ENCODE measurements at regions not wholly inside any gene's neighbourhood (a gene's known extent, or its start where the extent isn't known, plus 50 kb on each side); places are given as distances from the start of the nearest gene placed in this dataset.
A peak's percentile ranks its signal among the peaks of the same experiment; 100 is the strongest.

DNA sequence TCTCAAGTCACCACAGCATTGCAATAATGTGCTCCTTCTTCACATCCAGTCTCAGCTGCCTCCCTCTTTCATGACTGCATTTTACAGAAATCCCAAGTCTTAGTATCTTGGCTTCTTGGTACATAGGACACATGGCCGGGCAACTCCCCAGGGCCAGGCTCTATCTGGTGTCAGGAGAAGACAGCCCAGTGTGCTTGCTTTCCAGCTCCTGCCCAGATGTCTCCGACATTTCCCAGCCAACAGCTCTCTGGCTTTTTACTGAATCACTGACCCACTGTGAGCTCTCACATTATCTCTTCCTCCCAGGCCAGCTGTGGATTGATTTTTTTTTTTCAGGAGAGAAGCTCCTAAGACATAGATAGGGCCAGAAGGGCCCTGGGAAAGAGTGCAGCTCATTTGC is 346.0 kb upstream of the C11orf87 start:
- Histone ChIP-seq H3K4me1 (ENCODE audit: control insufficient read depth, low read depth, low read length) (no peaks in the 10 kb centered on the region), H3K36me3 (ENCODE audit: control insufficient read depth, low read depth, low read length) (no peaks in the 10 kb centered on the region), H3K9ac (ENCODE audit: low read length) (no peak overlapping the region), H3K27ac (ENCODE audit: low read length) (no peak overlapping the region), H3K4me3 (ENCODE audit: low read length) (no peak overlapping the region), H3K27me3 (ENCODE audit: control insufficient read depth, insufficient read depth, low read length) (no peaks in the 10 kb centered on the region), H3K9me3 (ENCODE audit: control insufficient read depth, low read depth, low read length) (no peaks in the 10 kb centered on the region)

DNA sequence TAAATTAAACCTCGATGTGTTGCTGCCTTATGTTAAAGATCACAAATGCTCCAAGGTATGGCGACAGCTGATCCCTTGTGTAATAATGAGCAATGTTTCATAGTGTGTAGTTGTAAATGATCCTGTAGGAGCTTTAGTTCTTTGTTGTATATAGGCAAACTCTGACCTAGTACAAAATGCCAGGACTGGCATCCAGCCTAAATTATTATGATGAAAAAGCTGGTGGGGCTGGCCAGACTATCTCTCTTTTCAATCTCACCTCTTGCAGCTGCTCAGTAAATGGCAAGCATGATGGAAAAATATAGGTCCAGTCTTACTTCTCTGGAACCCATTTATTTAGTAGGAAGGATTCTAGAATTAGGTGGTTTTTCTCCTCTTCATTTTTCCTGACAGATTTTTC is 345.1 kb upstream of the C11orf87 start:
- Histone ChIP-seq H3K4me1 (ENCODE audit: control insufficient read depth, low read depth, low read length) (no peaks in the 10 kb centered on the region), H3K9ac (ENCODE audit: low read length) (no peak overlapping the region), H3K4me3 (ENCODE audit: low read length) (no peak overlapping the region), H3K9me3 (ENCODE audit: control insufficient read depth, low read depth, low read length) (no peaks in the 10 kb centered on the region), H3K36me3 (ENCODE audit: control insufficient read depth, low read depth, low read length) (no peaks in the 10 kb centered on the region), H3K27ac (ENCODE audit: low read length) (no peak overlapping the region), H3K27me3 (ENCODE audit: control insufficient read depth, insufficient read depth, low read length) (no peaks in the 10 kb centered on the region)

DNA sequence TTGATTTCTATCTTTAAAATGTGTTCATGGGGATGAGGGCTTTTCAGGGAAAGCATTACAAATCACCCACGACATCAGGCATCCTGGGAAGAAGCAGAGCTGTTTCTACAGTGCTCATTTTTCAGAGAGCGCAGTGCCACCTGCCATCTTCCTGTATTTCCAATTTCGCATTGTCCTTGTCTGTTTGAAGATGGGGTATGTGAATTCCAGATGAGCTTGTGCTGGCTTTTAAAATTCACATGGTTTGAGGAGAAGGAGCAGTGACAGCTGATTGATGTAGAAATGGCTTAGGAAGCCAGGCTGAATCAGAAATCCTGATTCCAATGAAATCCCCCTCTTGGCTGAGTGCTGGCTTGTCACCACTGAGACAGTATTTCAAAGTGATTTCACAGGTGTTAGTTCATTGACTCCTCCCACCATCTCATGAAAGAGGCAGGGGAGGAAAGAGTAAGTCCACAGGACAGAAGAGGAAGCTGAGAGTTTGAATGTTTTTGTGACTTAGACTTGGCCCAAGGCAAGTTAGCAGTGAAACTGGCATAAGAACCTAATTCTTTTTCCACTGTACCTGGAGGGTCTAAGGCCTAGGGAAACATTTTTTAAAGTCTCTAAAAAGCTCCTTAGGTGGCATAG is 344.6 kb upstream of the C11orf87 start:
- no peaks in the 10 kb centered on the region for H3K36me3 ChIP-seq (ENCODE audit: control insufficient read depth, low read depth, low read length)
- no peaks in the 10 kb centered on the region for H3K27me3 ChIP-seq (ENCODE audit: control insufficient read depth, insufficient read depth, low read length)
- no peak overlapping the region for H3K4me3 ChIP-seq (ENCODE audit: low read length)
- no peak overlapping the region for H3K27ac ChIP-seq (ENCODE audit: low read length)
- no peaks in the 10 kb centered on the region for H3K4me1 ChIP-seq (ENCODE audit: control insufficient read depth, low read depth, low read length)
- H3K9ac ChIP-seq (ENCODE audit: low read length): no peak overlapping the region
- no peaks in the 10 kb centered on the region for H3K9me3 ChIP-seq (ENCODE audit: control insufficient read depth, low read depth, low read length)

DNA sequence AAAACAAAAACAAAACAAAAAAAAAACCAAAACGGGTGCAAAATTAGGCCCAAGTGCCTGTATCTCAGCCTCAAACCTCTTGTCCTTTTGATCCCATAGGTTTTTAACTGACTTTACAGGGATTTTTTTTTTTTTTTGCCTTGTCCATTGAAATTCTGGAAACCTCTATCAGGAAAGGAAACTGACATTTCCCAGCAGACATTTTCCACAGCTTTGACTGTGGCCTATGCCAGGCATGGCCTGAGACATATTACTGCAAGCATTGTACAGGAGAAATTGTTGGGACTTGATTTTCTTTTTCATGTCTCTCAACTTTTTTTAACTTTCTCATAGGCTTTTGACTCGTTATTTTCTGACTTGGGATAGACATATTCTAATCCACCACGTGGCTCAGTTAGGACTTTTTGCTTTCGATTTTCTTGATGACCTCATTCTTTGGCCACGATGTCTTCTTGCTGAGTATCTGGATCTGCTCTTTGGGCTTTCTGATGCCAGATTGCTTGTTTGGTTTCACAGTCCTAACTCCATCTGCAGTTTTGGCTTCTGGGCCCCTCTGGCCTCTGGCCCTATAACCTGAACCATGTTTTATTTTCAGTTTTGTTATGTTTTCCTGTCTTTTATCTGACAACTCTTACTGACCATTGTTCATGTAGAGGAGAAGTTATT is 336.1 kb upstream of the C11orf87 start:
- H3K27ac ChIP-seq (ENCODE audit: low read length): no peak overlapping the region
- H3K4me3 ChIP-seq (ENCODE audit: low read length): no peak overlapping the region
- no peaks in the 10 kb centered on the region for H3K9me3 ChIP-seq (ENCODE audit: control insufficient read depth, low read depth, low read length)
- H3K27me3 ChIP-seq (ENCODE audit: control insufficient read depth, insufficient read depth, low read length): no peaks in the 10 kb centered on the region
- H3K9ac ChIP-seq (ENCODE audit: low read length): no peak overlapping the region
- no peaks in the 10 kb centered on the region for H3K36me3 ChIP-seq (ENCODE audit: control insufficient read depth, low read depth, low read length)
- H3K4me1 ChIP-seq (ENCODE audit: control insufficient read depth, low read depth, low read length): no peaks in the 10 kb centered on the region

DNA sequence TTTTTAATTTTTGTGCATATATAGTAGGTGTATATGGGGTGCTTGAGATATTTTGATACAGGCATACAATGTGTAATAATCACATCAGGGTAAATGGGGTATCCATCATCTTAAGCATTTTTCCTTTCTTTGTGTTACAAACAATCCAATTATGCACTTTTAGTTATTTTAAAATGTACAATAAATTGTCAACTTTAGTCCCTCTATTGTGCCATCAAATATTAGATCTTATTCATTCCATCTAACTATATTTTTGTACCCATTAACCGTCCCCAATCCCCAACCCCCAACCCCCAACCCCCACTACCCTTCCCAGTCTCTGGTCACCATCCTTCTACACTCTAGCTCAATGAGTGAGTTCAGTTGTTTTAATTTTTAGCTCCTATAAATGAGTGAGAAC is 335.1 kb upstream of the C11orf87 start:
- H3K4me1 ChIP-seq (ENCODE audit: control insufficient read depth, low read depth, low read length): no peaks in the 10 kb centered on the region
- H3K9me3 ChIP-seq (ENCODE audit: control insufficient read depth, low read depth, low read length): no peaks in the 10 kb centered on the region
- no peaks in the 10 kb centered on the region for H3K27me3 ChIP-seq (ENCODE audit: control insufficient read depth, insufficient read depth, low read length)
- H3K36me3 ChIP-seq (ENCODE audit: control insufficient read depth, low read depth, low read length): no peaks in the 10 kb centered on the region
- no peak overlapping the region for H3K9ac ChIP-seq (ENCODE audit: low read length)
- no peak overlapping the region for H3K27ac ChIP-seq (ENCODE audit: low read length)
- H3K4me3 ChIP-seq (ENCODE audit: low read length): no peak overlapping the region

DNA sequence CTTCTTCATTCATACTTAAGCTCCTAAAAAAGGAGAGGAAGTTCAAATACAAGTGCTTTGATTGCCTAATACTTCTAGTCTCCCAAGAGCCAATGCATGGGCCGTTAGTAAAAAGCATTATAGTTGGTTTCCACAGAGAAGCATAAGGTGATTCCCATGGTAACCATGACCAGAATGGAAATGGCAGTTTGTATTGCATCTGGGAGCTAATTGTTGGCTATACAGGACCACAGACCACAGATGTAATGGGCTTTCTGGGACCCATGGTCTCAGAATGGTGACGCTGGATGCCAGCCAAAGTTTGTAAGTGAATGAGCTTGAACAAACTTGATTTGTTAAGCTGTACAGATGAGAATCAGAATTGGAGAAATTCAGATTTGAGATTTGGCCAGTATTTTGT is 333.9 kb upstream of the C11orf87 start:
- no peak overlapping the region for H3K9ac ChIP-seq (ENCODE audit: low read length)
- no peaks in the 10 kb centered on the region for H3K9me3 ChIP-seq (ENCODE audit: control insufficient read depth, low read depth, low read length)
- H3K36me3 ChIP-seq (ENCODE audit: control insufficient read depth, low read depth, low read length): no peaks in the 10 kb centered on the region
- H3K27ac ChIP-seq (ENCODE audit: low read length): no peak overlapping the region
- H3K27me3 ChIP-seq (ENCODE audit: control insufficient read depth, insufficient read depth, low read length): no peaks in the 10 kb centered on the region
- H3K4me1 ChIP-seq (ENCODE audit: control insufficient read depth, low read depth, low read length): no peaks in the 10 kb centered on the region
- no peak overlapping the region for H3K4me3 ChIP-seq (ENCODE audit: low read length)

DNA sequence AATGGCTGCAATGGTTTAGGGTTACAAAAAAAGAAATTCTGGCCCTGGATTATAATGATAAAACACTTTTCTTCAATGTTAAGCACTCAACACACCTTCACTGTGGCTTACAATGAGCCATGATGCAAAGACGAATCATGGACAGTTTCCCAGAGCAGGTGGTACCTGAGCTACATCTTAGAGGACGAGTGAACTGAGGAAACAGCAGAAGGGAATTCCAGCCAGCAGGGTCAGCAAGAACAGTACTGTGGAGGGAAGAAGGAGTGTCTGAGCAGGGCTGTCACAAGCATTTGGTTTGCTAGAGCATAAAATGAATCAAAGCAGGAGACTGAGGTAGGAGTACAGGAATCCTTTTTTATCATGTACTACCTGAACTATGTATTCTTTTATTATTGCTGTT is 332.8 kb upstream of the C11orf87 start:
- H3K27ac ChIP-seq (ENCODE audit: low read length): no peak overlapping the region

DNA sequence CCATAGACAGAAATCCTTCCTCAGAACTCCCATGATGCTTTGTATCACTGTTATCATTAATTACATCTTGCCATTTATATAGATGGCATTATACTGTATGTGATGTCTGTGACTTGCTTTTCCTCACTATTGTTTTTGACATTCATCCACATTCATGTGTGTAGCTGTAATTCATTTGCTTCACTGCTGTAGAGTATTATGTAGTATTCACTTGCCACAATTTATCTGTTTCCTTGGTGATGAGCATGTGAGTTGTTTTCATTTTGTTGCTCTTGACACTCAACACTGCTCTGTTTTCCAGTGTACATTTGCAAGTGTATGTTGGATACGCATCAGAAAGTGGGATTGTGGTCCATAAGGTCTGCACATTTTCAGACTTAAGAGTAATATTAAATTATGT is 328.6 kb upstream of the C11orf87 start:
- Histone ChIP-seq H3K36me3 (ENCODE audit: control insufficient read depth, low read depth, low read length) (no peaks in the 10 kb centered on the region), H3K9ac (ENCODE audit: low read length) (no peak overlapping the region), H3K4me1 (ENCODE audit: control insufficient read depth, low read depth, low read length) (no peaks in the 10 kb centered on the region), H3K27ac (ENCODE audit: low read length) (no peak overlapping the region), H3K9me3 (ENCODE audit: control insufficient read depth, low read depth, low read length) (no peaks in the 10 kb centered on the region), H3K4me3 (ENCODE audit: low read length) (no peak overlapping the region), H3K27me3 (ENCODE audit: control insufficient read depth, insufficient read depth, low read length) (no peaks in the 10 kb centered on the region)

More for the DNA sequence above, 332.8 kb upstream of the C11orf87 start:
- Histone ChIP-seq H3K27me3 (ENCODE audit: control insufficient read depth, insufficient read depth, low read length) (no peaks in the 10 kb centered on the region), H3K9ac (ENCODE audit: low read length) (no peak overlapping the region), H3K4me1 (ENCODE audit: control insufficient read depth, low read depth, low read length) (no peaks in the 10 kb centered on the region), H3K36me3 (ENCODE audit: control insufficient read depth, low read depth, low read length) (no peaks in the 10 kb centered on the region), H3K4me3 (ENCODE audit: low read length) (no peak overlapping the region), H3K9me3 (ENCODE audit: control insufficient read depth, low read depth, low read length) (no peaks in the 10 kb centered on the region)

DNA sequence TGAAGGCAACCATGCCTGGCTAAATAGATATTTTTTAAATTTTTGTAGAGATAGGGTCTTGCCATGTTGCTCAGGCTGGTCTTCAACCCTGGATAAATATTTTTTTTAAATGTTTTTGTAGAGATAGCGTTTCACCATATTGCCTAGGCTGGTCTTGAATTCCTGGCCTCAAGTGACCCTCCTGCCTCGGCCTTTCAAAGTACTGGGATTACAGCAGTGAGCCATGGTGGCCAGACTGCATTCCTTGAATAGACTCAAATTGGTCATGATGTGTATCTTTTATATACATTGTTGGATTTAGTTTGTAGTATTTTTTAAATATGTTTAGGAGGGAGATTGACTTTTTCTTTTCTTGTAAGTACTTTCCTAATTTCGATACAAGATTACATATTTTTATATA is 325.7 kb upstream of the C11orf87 start:
- Histone ChIP-seq H3K4me3 (ENCODE audit: low read length) (no peak overlapping the region), H3K27me3 (ENCODE audit: control insufficient read depth, insufficient read depth, low read length) (no peaks in the 10 kb centered on the region), H3K4me1 (ENCODE audit: control insufficient read depth, low read depth, low read length) (no peaks in the 10 kb centered on the region), H3K36me3 (ENCODE audit: control insufficient read depth, low read depth, low read length) (no peaks in the 10 kb centered on the region), H3K9ac (ENCODE audit: low read length) (no peak overlapping the region), H3K9me3 (ENCODE audit: control insufficient read depth, low read depth, low read length) (no peaks in the 10 kb centered on the region), H3K27ac (ENCODE audit: low read length) (no peak overlapping the region)

DNA sequence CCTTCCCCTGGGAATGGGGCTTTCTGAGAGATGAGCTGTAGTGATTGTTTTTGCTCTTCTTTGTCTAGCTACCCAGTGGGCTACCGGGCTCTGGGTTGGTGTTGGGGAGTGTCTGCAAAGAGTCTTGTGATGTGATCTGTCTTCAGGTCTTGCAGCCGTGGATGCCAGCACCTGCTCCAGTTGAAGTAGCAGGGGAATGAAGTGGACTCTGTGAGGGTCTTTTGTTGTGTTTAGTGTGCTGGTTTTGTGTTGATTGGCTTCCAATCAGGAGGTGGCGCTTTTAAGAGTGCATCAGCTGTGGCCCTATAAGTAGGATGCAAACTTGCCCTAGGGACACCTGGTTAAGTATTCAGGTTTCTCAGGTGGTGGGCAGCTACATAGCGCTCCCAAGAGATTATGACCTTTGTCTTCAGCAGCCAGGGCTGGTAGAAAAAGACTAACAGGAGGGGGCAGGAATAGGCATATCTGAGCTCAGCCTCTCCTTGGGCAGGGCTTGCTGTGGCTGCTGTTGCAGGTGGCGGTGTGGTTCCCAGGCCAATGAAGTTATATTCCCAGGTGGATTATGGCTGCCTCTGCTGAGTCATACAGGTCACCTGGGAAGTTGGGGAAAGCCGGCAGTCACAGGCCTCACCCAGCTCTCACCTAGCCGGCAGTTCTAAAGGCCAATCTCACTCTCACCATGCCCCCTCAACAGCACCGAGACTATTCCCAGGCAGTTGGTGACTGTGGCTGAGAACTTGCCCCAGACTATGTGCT is 315.7 kb upstream of the C11orf87 start:
- Histone ChIP-seq H3K36me3 (ENCODE audit: control insufficient read depth, low read depth, low read length) (no peaks in the 10 kb centered on the region), H3K4me1 (ENCODE audit: control insufficient read depth, low read depth, low read length) (peaks cover 5% of the 10 kb centered on the region), H3K4me3 (ENCODE audit: low read length) (no peak overlapping the region), H3K27ac (ENCODE audit: low read length) (peak overlapping the region; percentile 70), H3K27me3 (ENCODE audit: control insufficient read depth, insufficient read depth, low read length) (no peaks in the 10 kb centered on the region), H3K9me3 (ENCODE audit: control insufficient read depth, low read depth, low read length) (no peaks in the 10 kb centered on the region), H3K9ac (ENCODE audit: low read length) (no peak overlapping the region)

DNA sequence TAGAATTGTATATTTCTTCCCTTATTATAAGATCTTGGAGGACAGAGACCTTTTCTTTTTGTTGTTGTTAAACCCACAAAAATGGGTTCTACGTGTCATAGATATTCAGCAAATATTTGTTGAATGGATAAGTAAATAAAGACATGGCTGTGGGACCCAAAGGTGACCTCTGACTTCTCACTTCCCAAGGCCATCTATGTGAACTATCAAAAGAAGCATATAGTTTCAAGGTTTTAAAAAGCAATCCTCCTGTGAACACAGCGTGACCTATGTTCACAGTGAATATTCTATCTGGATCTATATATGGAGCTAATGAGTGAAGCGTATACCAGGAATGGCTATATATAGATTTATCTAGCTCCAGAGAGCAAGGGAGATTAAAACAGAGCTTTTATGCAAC is 312.8 kb upstream of the C11orf87 start:
- H3K27ac ChIP-seq (ENCODE audit: low read length): no peak overlapping the region
- H3K4me1 ChIP-seq (ENCODE audit: control insufficient read depth, low read depth, low read length): peaks cover 22% of the 10 kb centered on the region
- no peaks in the 10 kb centered on the region for H3K27me3 ChIP-seq (ENCODE audit: control insufficient read depth, insufficient read depth, low read length)
- no peak overlapping the region for H3K4me3 ChIP-seq (ENCODE audit: low read length)
- H3K9ac ChIP-seq (ENCODE audit: low read length): no peak overlapping the region
- H3K36me3 ChIP-seq (ENCODE audit: control insufficient read depth, low read depth, low read length): no peaks in the 10 kb centered on the region
- H3K9me3 ChIP-seq (ENCODE audit: control insufficient read depth, low read depth, low read length): no peaks in the 10 kb centered on the region
